Upper lobe of left lung (tissue), 6 donors: ENCODE measurements at regions not wholly inside any gene's neighbourhood (a gene's known extent, or its start where the extent isn't known, plus 50 kb on each side); places are given as distances from the start of the nearest gene placed in this dataset.

Source experiments
- ATAC-seq, 2 donors: fragments of 200-7000 bp; cut with Tn5 transposase; one replicate each; pipeline ENCODE4 v1.9.1; 2022; ENCODE audit warnings: mild to moderate bottlenecking in 2 of 2, moderate library complexity in 2 of 2; ENCODE audit not compliant: low FRiP score in 2 of 2
- DNase-seq, 2 donors: peaks; one replicate each; pipeline ENCODE4 v3.0.0-alpha.2; 2019 to 2020
- H3K27ac ChIP-seq, 4 donors: fragments of 200-600 bp; sonication (generic); one replicate each; pipeline ENCODE4 v1.5.1; 2016 to 2019
- H3K27me3 ChIP-seq, 4 donors: fragments of 200-600 bp; sonication (generic); one replicate each; pipeline ENCODE4 v1.5.1; 2017 to 2019
- H3K36me3 ChIP-seq, 4 donors: fragments of 200-600 bp; sonication (generic); one replicate each; pipeline ENCODE4 v1.5.1; 2016 to 2019
- H3K4me1 ChIP-seq, 4 donors: fragments of 200-600 bp; sonication (generic); one replicate each; pipeline ENCODE4 v1.5.1; 2018 to 2019
- H3K4me3 ChIP-seq, 4 donors: fragments of 200-600 bp; sonication (generic); one replicate each; pipeline ENCODE4 v1.5.1; 2017 to 2019; ENCODE audit warnings: mild to moderate bottlenecking in 2 of 4, moderate library complexity in 1 of 4
- H3K9me3 ChIP-seq, 4 donors: fragments of 200-600 bp; sonication (generic); one replicate each; pipeline ENCODE4 v1.5.1; 2018 to 2019
- CTCF ChIP-seq, 6 experiments: fragments of 450-650 bp in 4 of 6; fragments of 200-600 bp in 2 of 6; sonication (generic) in 2 of 6; IDR thresholded peaks; one replicate each; pipeline ENCODE4 v1.5.1; 2016 to 2019; ENCODE audit warnings: antibody characterized with exemption in 6 of 6
- EP300 ChIP-seq, 4 donors: sonication (generic); formaldehyde crosslinking; IDR thresholded peaks; one replicate each; pipeline ENCODE4 v1.5.1; 2017; ENCODE audit warnings: antibody characterized with exemption in 4 of 4, control low read depth in 2 of 4
- POLR2A ChIP-seq, 4 donors: fragments of 450-650 bp; IDR thresholded peaks; one replicate each; pipeline ENCODE4 v1.5.1; 2016 to 2017; ENCODE audit warnings: antibody characterized with exemption in 4 of 4, mild to moderate bottlenecking in 2 of 4
- POLR2AphosphoS5 ChIP-seq, 2 donors: sonication (generic); formaldehyde crosslinking; IDR thresholded peaks; one replicate each; pipeline ENCODE4 v1.5.1; 2017; ENCODE audit warnings: antibody characterized with exemption in 2 of 2
- WGBS, 2 donors: methylation state at CpG; one replicate each; pipeline ENCODE4 v1.1.5; 2017 to 2018; 5-methylcytosine and 5-hydroxymethylcytosine counted together
- donor health status: DM: no; HTN: no; CAD: no; lungs with moderate emphysema.
- donor health status: DM: no; HTN: yes; CAD: no; lungs with severe emphysema.

GRCh38 chr5:165913059-165913458, 2378.4 kb upstream of the WWC1 start:
- ATAC-seq: no peak
- H3K9me3 ChIP-seq: peaks cover 0 to 8% (median 3%) of the 10 kb centered on the region in 4 donors
- TF ChIP-seq POLR2A (IDR thresholded peaks at IDR 0.05) (no peak), EP300 (IDR thresholded peaks at IDR 0.05) (no peak), POLR2AphosphoS5 (IDR thresholded peaks at IDR 0.05) (no peak), CTCF (IDR thresholded peaks at IDR 0.05) (no peak)

GRCh38 chr5:165914456-165914855, 2377.0 kb upstream of the WWC1 start:
- H3K27me3 ChIP-seq: no peaks in the 10 kb centered on the region
- no peak overlapping the region for H3K4me3 ChIP-seq

More at GRCh38 chr5:165913059-165913458, 2378.4 kb upstream of the WWC1 start:
- no peak overlapping the region for H3K27ac ChIP-seq
- 43 to 46% methylated on average over 2 of the region's 2 CpGs for WGBS, 2 donors
- DNase-seq: no peak
- no peaks in the 10 kb centered on the region for H3K4me1 ChIP-seq
- no peaks in the 10 kb centered on the region for H3K27me3 ChIP-seq
- no peaks in the 10 kb centered on the region for H3K36me3 ChIP-seq
- no peak overlapping the region for H3K4me3 ChIP-seq

GRCh38 chr5:165919196-165919595, 2372.2 kb upstream of the WWC1 start:
- DNase-seq (peak in 1 of 2 donors; percentile 68), ATAC-seq (no peak)
- Histone ChIP-seq H3K36me3 (no peaks in the 10 kb centered on the region), H3K9me3 (no peaks in the 10 kb centered on the region), H3K4me1 (no peaks in the 10 kb centered on the region), H3K27me3 (no peaks in the 10 kb centered on the region), H3K27ac (no peak overlapping the region), H3K4me3 (no peak overlapping the region)
- WGBS, 2 donors: 92 to 94% methylated on average over 20 of the region's 20 CpGs
- TF ChIP-seq CTCF (IDR thresholded peaks at IDR 0.05): no peak
- no peak for TF ChIP-seq POLR2A (IDR thresholded peaks at IDR 0.05)
- no peak for TF ChIP-seq EP300 (IDR thresholded peaks at IDR 0.05)
- no peak for TF ChIP-seq POLR2AphosphoS5 (IDR thresholded peaks at IDR 0.05)

More at GRCh38 chr5:165914456-165914855, 2377.0 kb upstream of the WWC1 start:
- Histone ChIP-seq H3K4me1 (no peaks in the 10 kb centered on the region), H3K36me3 (no peaks in the 10 kb centered on the region), H3K9me3 (peaks cover 0 to 2% (median under 1%) of the 10 kb centered on the region in 4 donors), H3K27ac (no peak overlapping the region)
- ATAC-seq (no peak), DNase-seq (no peak)
- WGBS, 2 donors: 94% methylated on average over 6 of the region's 6 CpGs
- TF ChIP-seq POLR2A (IDR thresholded peaks at IDR 0.05) (no peak), EP300 (IDR thresholded peaks at IDR 0.05) (no peak), POLR2AphosphoS5 (IDR thresholded peaks at IDR 0.05) (no peak), CTCF (IDR thresholded peaks at IDR 0.05) (no peak)

GRCh38 chr5:165920655-165921054, 2370.8 kb upstream of the WWC1 start:
- no peaks in the 10 kb centered on the region for H3K36me3 ChIP-seq
- H3K4me3 ChIP-seq: no peak overlapping the region
- no peaks in the 10 kb centered on the region for H3K4me1 ChIP-seq
- no peaks in the 10 kb centered on the region for H3K27me3 ChIP-seq
- WGBS, 2 donors: 97 to 100% methylated on average over 1 of the region's 1 CpG
- DNase-seq (no peak), ATAC-seq (no peak)
- H3K27ac ChIP-seq: no peak overlapping the region
- no peaks in the 10 kb centered on the region for H3K9me3 ChIP-seq
- TF ChIP-seq POLR2AphosphoS5 (IDR thresholded peaks at IDR 0.05) (no peak), CTCF (IDR thresholded peaks at IDR 0.05) (no peak), POLR2A (IDR thresholded peaks at IDR 0.05) (no peak), EP300 (IDR thresholded peaks at IDR 0.05) (no peak)

- no peaks in the 10 kb centered on the region for H3K4me1 ChIP-seq
- TF ChIP-seq EP300 (IDR thresholded peaks at IDR 0.05): no peak
- TF ChIP-seq POLR2AphosphoS5 (IDR thresholded peaks at IDR 0.05): no peak
- no peak for TF ChIP-seq POLR2A (IDR thresholded peaks at IDR 0.05)
- no peak for TF ChIP-seq CTCF (IDR thresholded peaks at IDR 0.05)
- no peak overlapping the region for H3K4me3 ChIP-seq
- WGBS, 2 donors: 81 to 90% methylated on average over 6 of the region's 6 CpGs
- H3K27me3 ChIP-seq: no peaks in the 10 kb centered on the region
- no peak for ATAC-seq
- H3K36me3 ChIP-seq: no peaks in the 10 kb centered on the region
- H3K27ac ChIP-seq: no peak overlapping the region
- no peak for DNase-seq
- H3K9me3 ChIP-seq: peaks cover 0 to 8% (median 0%) of the 10 kb centered on the region in 4 donors
These were observed 2362.5 kb upstream of the WWC1 start for GRCh38 chr5:165928971-165929370.
